NCI-H2081 (cell line): ENCODE measurements at regions not wholly inside any gene's neighbourhood (a gene's known extent, or its start where the extent isn't known, plus 50 kb on each side); places are given as distances from the start of the nearest gene placed in this dataset.

Experiments used
- DNase-seq, 2 experiments: peaks; one replicate each; lab custom pipeline; 2025; lab: John Stamatoyannopoulos, UW

GRCh38 chr17:70871180-70871818 lies 702.0 kb downstream of the KCNJ2 start:
- no peak for DNase-seq

DNA sequence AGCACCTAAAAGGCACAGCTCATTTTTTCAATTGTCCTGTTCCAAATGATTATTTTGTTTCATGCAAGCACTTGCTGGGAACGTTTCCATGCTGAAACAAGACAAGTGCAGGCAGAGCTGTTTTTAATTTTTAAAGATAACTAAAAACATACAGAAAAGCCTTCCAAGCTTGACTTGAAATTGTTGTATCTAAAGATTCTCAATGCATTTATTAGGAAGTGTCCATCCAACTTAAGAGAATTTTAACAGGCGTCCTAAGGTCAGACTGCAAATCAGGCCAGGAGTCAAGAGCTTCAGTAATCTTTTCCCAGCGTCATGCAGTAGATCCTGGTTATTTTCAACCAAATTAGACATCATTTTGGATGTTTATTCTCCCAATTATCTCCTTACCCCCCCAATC lies 702.8 kb downstream of the KCNJ2 start:
- DNase-seq: no peak

DNA sequence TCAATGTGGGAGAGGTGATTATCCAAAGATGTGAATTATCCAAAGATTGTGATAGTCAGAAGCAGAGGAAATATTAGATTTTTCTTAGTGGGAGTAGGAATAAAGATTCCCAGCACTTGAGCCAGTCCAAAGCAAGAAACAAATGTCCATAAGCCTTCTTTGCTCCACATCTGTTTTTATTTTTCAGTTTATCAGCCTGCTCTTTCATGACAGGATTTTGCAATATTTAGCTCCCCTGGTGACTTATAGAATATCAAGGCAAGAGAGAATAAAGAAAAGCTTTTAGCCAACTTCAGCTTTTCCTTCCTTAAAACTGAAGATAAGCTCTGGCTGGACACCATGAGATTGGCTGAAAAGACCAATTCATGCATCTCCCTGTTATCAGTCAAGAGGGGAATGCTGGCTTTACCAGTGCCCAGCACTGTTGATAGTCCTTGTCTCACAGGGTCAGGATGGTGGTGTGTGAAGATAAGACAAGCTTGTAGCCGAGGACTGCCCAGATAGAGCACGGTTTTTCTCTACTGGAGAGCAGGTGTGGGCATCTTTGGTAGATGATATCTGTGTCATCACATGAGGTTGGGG lies 706.5 kb downstream of the KCNJ2 start:
- no peak for DNase-seq

DNA sequence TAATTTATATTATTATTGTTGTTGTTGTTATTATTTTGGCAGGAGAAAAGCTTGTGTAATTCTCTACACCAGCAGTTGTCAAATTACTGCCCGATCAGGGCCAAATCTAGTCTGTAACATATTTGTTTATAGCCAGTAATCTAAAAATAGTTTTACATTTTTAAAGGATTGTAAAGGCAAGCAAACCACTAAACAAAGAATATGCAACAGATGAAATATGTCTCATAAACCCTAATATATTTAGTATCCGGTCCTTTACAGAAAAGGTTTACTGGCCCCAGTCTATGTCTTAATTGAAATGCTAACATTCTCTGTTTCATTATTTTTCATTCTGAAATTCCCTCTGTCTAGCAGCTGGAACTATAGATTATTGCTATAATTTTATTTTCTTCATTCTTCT lies 709.5 kb downstream of the KCNJ2 start:
- no peak for DNase-seq

GRCh38 chr17:70879401-70879800 lies 710.1 kb downstream of the KCNJ2 start:
- DNase-seq: no peak

- DNase-seq: no peak
Measured at GRCh38 chr17:70881093-70881492, 711.8 kb downstream of the KCNJ2 start.

- DNase-seq: no peak
Measured at GRCh38 chr17:70882504-70882903, 713.2 kb downstream of the KCNJ2 start.

DNA sequence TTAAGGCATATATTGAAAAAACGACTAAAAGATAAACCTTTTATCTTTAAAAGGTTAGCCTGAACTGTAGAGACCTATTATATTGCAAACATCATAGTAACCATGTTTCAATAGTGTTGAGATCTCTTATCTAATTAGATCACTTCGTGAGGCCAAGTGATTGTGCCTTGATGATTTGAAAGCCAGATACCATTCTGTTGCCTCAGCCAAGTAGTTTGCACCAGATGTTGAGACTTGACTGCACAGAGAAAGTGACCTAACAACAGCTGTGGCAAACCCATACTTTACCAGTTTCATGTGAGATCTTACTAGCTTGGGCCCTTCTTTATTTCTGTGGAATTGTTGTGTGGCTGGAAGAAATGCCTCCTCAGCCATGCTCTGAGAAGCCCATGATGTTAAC lies 717.3 kb downstream of the KCNJ2 start:
- DNase-seq: no peak

GRCh38 chr17:70888324-70888723 lies 719.0 kb downstream of the KCNJ2 start:
- DNase-seq: no peak

GRCh38 chr17:70891306-70891705 lies 722.0 kb downstream of the KCNJ2 start:
- DNase-seq: no peak

GRCh38 chr17:70892527-70892926 lies 723.2 kb downstream of the KCNJ2 start:
- no peak for DNase-seq

GRCh38 chr17:70896843-70897242 lies 727.5 kb downstream of the KCNJ2 start:
- DNase-seq: no peak

GRCh38 chr17:70897446-70897845 lies 728.1 kb downstream of the KCNJ2 start:
- no peak for DNase-seq

DNA sequence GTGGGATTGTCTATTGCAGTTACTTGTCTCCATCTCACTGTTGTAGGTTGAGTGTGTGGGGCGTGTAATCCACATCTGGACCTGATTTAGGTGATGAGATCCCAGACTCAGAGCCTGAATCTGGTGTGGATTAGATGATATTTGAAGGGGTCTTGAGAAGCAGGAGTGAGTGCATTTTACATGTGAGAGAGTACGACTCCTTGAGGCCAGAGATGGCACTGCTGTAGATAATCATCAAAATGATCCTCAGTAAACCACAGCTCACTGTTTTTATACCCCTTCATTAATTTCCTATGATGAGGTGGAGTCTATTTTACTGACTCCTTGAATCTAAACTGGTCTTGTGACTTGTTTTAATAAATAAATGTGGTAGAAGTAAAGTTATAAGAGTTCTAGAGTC lies 732.5 kb downstream of the KCNJ2 start:
- no peak for DNase-seq

DNA sequence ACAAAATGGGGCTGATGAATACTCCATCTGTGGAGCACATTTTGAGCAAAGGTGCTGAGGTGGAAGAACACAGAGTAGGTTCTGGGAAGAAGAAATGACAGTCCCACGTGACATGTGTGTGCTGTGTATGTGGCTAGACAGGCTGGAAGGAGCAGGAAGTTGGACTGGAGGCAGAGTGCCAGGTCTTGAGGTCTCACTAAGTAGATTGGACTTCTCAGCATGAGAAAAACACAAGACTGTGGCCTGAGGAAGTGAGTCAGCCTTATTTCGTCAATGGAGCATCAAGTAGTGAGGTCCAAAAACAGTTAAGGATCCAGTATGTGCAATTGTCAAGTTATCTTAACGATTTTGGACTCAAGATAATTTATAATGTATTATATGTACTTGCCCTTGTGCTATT lies 736.5 kb downstream of the KCNJ2 start:
- peak in 1 of 2 experiments; percentile 1 for DNase-seq

DNA sequence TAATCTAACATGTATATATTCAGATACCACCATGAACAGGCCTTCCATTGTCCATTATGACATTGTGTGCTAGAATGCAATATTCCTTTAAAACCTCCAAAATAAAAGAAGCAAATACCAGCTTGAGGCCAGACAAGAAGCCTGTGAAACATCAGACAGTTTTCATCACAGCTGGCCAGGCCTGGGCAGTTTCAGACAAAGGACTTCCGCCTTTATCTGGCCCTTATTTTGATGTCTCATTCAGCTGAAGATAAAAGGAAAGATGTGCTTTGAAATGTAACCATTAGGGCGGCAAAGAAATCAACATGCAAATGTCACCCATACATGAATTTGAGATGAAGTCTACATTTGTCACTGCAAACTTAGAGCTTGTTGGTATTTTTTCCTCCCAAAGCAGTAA lies 737.5 kb downstream of the KCNJ2 start:
- DNase-seq: no peak

- DNase-seq: no peak
Measured at GRCh38 chr17:70912716-70913485, 743.6 kb downstream of the KCNJ2 start.

- DNase-seq: no peak
Measured at GRCh38 chr17:70916469-70916868, 747.1 kb downstream of the KCNJ2 start.

- no peak for DNase-seq
Measured at GRCh38 chr17:70919241-70919640, 749.9 kb downstream of the KCNJ2 start.

DNA sequence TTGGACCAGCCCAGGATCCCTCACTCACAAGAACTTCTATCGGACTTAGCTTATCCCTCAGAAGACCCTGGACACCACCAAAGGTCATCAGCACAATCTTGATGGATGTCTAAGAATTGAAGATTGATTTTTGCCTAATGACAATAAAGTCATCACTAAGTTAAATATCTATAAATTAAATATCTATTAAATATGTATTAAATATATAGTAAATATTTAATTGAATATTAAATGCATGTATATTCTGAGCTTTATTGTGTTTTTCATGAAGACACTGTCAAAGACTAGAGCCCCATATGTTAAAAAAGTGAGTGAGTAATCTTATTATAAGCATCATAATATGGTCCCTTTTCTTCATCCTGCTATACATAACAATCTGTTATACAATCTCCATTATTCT lies 751.1 kb downstream of the KCNJ2 start:
- DNase-seq: no peak

- DNase-seq: no peak
Measured at GRCh38 chr17:70922268-70922667, 752.9 kb downstream of the KCNJ2 start.

DNA sequence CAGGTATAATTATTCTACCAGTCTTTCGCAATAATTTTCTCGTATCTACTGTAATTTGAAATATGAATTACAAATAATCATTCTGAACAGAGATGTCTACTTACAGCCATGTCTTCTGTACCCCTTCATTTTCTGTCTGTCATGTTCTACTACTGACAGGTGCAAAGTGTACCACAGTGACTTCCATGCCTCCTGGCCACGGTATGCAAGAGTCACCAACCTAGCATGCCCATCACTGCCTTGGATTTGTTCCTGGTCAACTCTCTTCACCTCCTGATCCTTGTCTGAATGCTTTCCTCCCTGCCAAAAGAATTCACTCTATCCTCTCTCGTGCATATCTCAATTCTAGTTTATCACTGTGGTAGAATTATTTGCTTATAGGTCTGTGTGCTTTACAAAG lies 755.4 kb downstream of the KCNJ2 start:
- DNase-seq: no peak

DNA sequence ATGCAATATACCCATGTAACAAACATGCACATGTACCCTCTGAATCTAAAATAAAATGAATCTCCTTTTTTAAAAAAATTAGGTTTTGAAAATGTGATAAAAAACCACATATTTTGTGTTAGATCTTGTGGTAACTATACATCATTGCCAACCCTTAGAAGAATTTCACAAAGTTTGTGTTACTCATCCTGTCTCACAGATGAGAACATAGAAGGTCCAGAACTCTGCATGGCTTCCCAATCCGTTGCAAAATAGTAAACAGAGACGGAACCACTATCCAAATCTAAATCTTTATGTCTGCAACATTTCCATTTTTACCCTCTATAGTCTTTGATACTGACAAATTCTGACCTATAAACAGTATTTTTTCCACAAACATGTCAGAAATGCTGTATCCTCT lies 759.9 kb downstream of the KCNJ2 start:
- no peak for DNase-seq

DNA sequence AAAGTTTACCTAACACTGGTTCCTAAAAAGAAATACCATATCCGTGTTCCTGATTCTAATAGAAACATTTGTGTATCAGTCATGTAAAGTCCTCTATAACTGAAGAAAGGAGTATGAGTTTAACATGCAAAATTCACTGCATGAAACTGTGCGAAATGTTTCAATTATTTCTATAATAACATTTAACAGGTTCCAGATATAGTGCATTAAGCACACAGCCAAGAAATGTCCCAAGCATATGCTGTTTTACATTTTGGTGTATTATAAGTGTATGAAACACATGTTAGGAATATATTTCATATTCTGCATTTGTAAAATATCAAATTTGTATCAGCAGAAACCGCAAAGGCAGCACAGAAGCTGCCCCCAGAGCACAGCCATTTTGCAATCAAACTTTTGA lies 764.9 kb downstream of the KCNJ2 start:
- DNase-seq: no peak
